HCT116 (cell line): ENCODE measurements at regions not wholly inside any gene's neighbourhood (a gene's known extent, or its start where the extent isn't known, plus 50 kb on each side); places are given as distances from the start of the nearest gene placed in this dataset.

ENCODE experiments used
- ATAC-seq: fragments of 200-7000 bp; cut with Tn5 transposase; 2 replicates; pipeline ENCODE4 v1.9.1; 2020; ENCODE audit warnings: mild to moderate bottlenecking, moderate library complexity
- BruUV-seq: library from RNA; stranded (reverse); fragments of 400-500 nt; replicated peaks from 2 replicates; lab custom pipeline; 2021; lab: Mats Ljungman, UMichigan
- CTCF ChIA-PET: fragments of 300-600 bp; sonication (Branson Sonifier 250); formaldehyde crosslinking; loops from one replicate; lab custom pipeline; 2021; ENCODE audit warnings: antibody characterized with exemption; lab: Charles Lee
- POLR2A ChIA-PET: fragments of 300-600, 350-600 bp; sonication (Branson Sonifier 250); formaldehyde crosslinking; loops from one replicate; lab custom pipeline; 2021; ENCODE audit warnings: antibody characterized with exemption; lab: Charles Lee
- RAD21 ChIA-PET, 2 experiments: fragments of 300-600 bp; sonication (Branson Sonifier 250); formaldehyde crosslinking; loops; one replicate each; lab custom pipeline; 2023; ENCODE audit warnings: low total read pairs in 2 of 2; ENCODE audit not compliant: uncharacterized antibody in 2 of 2, unreplicated experiment in 2 of 2, low non-redundant PET in 1 of 2; lab: Charles Lee
- DNase-seq: peaks from one replicate; pipeline ENCODE4 v3.0.0-alpha.2; 2010; ENCODE audit warnings: low read depth, low spot score
- H2AFZ ChIP-seq: fragments of 200-600 bp; shearing (Covaris generic), sonication (generic); 2 replicates; pipeline ENCODE4 v1.6.1; 2017; ENCODE audit warnings: low read depth, mixed run types, mixed read lengths, antibody characterized with exemption, low read length; ENCODE audit not compliant: poor library complexity, severe bottlenecking
- H3K27ac ChIP-seq: 2 replicates; pipeline ENCODE4 v1.5.1; 2012; ENCODE audit warnings: low read depth, low read length
- H3K27me3 ChIP-seq: fragments of 200-600 bp; sonication (generic); 2 replicates; pipeline ENCODE4 v1.6.1; 2016; ENCODE audit warnings: mixed run types, low read length, mixed read lengths; ENCODE audit not compliant: insufficient read depth
- H3K36me3 ChIP-seq, 2 experiments: fragments of 200-500 bp in 1 of 2; fragments of 200-600 bp in 1 of 2; sonication (Bioruptor generic) in 1 of 2; sonication (generic) in 1 of 2; 2 replicates each; pipeline versions ENCODE4 v1.5.1 to v1.6.1; 2014 to 2016; ENCODE audit warnings: low read length in 2 of 2, inconsistent platforms in 1 of 2, mixed read lengths in 1 of 2, mixed run types in 1 of 2; ENCODE audit not compliant: insufficient read depth in 2 of 2, control insufficient read depth in 1 of 2
- H3K4me1 ChIP-seq, 2 experiments: fragments of 200-600 bp in 1 of 2; sonication (generic) in 1 of 2; 2 replicates each; pipeline versions ENCODE4 v1.5.1 to v1.6.1; 2012 to 2017; ENCODE audit warnings: low read length in 2 of 2, inconsistent platforms in 1 of 2, mild to moderate bottlenecking in 1 of 2, mixed read lengths in 1 of 2, mixed run types in 1 of 2, moderate library complexity in 1 of 2; ENCODE audit not compliant: insufficient read depth in 2 of 2, control insufficient read depth in 1 of 2
- H3K4me2 ChIP-seq: fragments of 200-600 bp; sonication (generic); 2 replicates; pipeline ENCODE4 v1.6.1; 2017; ENCODE audit warnings: mixed run types, low read length, mixed read lengths
- H3K4me3 ChIP-seq, 2 experiments: fragments of 200-600 bp in 1 of 2; sonication (generic) in 1 of 2; replicated peaks in 1 of 2; 2 replicates each; pipeline ENCODE4 v1.5.1; 2011 to 2016; ENCODE audit warnings: low read length in 2 of 2, control low read depth in 1 of 2, low read depth in 1 of 2, mild to moderate bottlenecking in 1 of 2, mixed read lengths in 1 of 2, mixed run types in 1 of 2
- H3K79me2 ChIP-seq: fragments of 200-600 bp; sonication (generic); 2 replicates; pipeline ENCODE4 v1.6.1; 2017; ENCODE audit warnings: mild to moderate bottlenecking, mixed run types, low read length, moderate library complexity, mixed read lengths; ENCODE audit not compliant: insufficient read depth
- H3K9ac ChIP-seq: fragments of 200-600 bp; sonication (generic); 2 replicates; pipeline ENCODE4 v1.6.1; 2016; ENCODE audit warnings: low read length, mixed read lengths
- H3K9me2 ChIP-seq: fragments of 200-600 bp; sonication (generic), shearing (Covaris generic); 2 replicates; pipeline ENCODE4 v1.6.1; 2017; ENCODE audit warnings: mixed run types, mild to moderate bottlenecking, moderate library complexity; ENCODE audit not compliant: insufficient read depth
- H3K9me3 ChIP-seq, 2 experiments: fragments of 200-500 bp in 1 of 2; fragments of 200-600 bp in 1 of 2; sonication (Bioruptor generic) in 1 of 2; sonication (generic) in 1 of 2; 2 replicates each; pipeline ENCODE4 v1.6.1; 2014 to 2017; ENCODE audit warnings: low read length in 2 of 2, mixed read lengths in 2 of 2, inconsistent platforms in 1 of 2, low read depth in 1 of 2, mild to moderate bottlenecking in 1 of 2, mixed run types in 1 of 2, moderate library complexity in 1 of 2; ENCODE audit not compliant: control insufficient read depth in 1 of 2, insufficient read depth in 1 of 2
- H4K20me1 ChIP-seq: fragments of 200-600 bp; sonication (generic), shearing (Covaris generic); 2 replicates; pipeline ENCODE4 v1.6.1; 2017; ENCODE audit warnings: mixed run types, mild to moderate bottlenecking, moderate library complexity; ENCODE audit not compliant: insufficient read depth
- CEBPB ChIP-seq: IDR thresholded peaks from 2 replicates; pipeline ENCODE4 v1.6.1; 2012; ENCODE audit warnings: low read depth
- ELF1 ChIP-seq: IDR thresholded peaks from 2 replicates; pipeline ENCODE4 v1.6.1; 2012; ENCODE audit warnings: low read depth, borderline replicate concordance
- EZH2phosphoT487 ChIP-seq: fragments of 200-600 bp; IDR thresholded peaks from 2 replicates; pipeline ENCODE4 v1.6.1; 2018; ENCODE audit warnings: antibody characterized with exemption, borderline replicate concordance
- FOSL1 ChIP-seq: IDR thresholded peaks from 2 replicates; pipeline ENCODE4 v1.6.1; 2012; ENCODE audit warnings: low read depth
- JUND ChIP-seq: IDR thresholded peaks from 2 replicates; pipeline ENCODE4 v1.6.1; 2012
- POLR2AphosphoS5 ChIP-seq: IDR thresholded peaks from 2 replicates; pipeline ENCODE4 v1.6.1; 2011; ENCODE audit warnings: mild to moderate bottlenecking, low read depth, low read length, moderate library complexity
- RAD21 ChIP-seq: IDR thresholded peaks from 2 replicates; pipeline ENCODE4 v1.6.1; 2012; ENCODE audit warnings: low read depth, mild to moderate bottlenecking
- SRF ChIP-seq: IDR thresholded peaks from 2 replicates; pipeline ENCODE4 v1.6.1; 2012; ENCODE audit warnings: low read depth
- TCF7L2 ChIP-seq: IDR thresholded peaks from 2 replicates; pipeline ENCODE4 v1.7.0; 2011; ENCODE audit warnings: borderline replicate concordance, inconsistent platforms; ENCODE audit not compliant: insufficient read depth, insufficient read length; ENCODE audit errors: extremely low read depth
- intact Hi-C: fragments of 100-400 bp; cut with micrococcal nuclease; formaldehyde crosslinking; loops from 2 replicates; pipeline ENCODE4 v1.10.0; 2022
- TF ChIP-seq, protein P1 (sequence below): IDR thresholded peaks from 2 replicates; pipeline ENCODE4 v1.6.1; 2012; ENCODE audit warnings: low read depth
- TF ChIP-seq, protein P2 (sequence below), 3 experiments: fragments of 200-600 bp in 1 of 3; sonication (generic) in 1 of 3; IDR thresholded peaks in 2 of 3; conservative IDR thresholded peaks in 1 of 3; 2 replicates each; pipeline ENCODE4 v1.5.1; 2012 to 2017; ENCODE audit warnings: low read depth in 2 of 3, low read length in 2 of 3, antibody characterized with exemption in 1 of 3, borderline replicate concordance in 1 of 3, control low read depth in 1 of 3, mild to moderate bottlenecking in 1 of 3, mixed read lengths in 1 of 3, mixed run types in 1 of 3, moderate library complexity in 1 of 3; ENCODE audit not compliant: insufficient read depth in 1 of 3
- TF ChIP-seq, protein P3 (sequence below): IDR thresholded peaks from 2 replicates; pipeline ENCODE4 v1.6.1; 2012

DNA sequence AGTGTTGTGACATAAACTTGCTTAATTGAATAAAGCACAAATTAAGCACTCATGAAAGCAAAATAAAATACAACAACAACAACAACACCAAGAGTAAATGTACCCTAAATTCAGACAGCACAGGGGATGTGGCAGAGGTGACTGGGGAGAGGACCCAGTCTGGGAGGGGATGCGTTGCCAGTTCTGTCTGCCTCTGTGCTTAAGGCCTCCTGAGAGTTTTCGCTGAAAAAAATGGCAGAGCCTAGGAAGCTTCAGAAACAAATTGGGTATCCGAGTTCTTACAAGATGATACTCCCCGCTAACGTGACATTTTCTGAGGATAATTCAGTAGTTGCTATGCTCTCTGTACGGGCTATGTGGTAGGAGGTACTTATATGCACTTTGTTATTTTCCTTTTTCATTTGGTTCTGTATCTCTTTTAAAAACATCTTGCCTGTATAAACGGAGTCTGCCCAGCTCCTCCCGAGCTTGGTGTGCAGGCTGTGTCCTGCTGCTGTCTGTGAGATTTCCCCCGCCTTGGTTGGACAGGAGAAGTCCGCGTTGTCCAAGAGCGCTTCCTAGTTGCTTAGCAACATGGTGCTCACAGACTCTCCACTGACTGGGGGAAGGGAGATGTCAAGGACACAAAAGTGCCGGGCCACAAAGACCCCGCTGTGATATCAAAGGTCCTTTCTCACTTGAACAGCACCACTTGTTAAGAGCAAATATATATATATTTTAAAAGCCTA is 134.2 kb upstream of the CPHXL start:
- ChIA-PET CTCF (no interaction called here), RAD21 (no interaction called here), POLR2A (no interaction called here)
- Histone ChIP-seq H3K27me3 (no peaks in the 10 kb centered on the region), H3K9me3 (no peaks in the 10 kb centered on the region), H3K79me2 (no peaks in the 10 kb centered on the region), H3K4me1 (no peaks in the 10 kb centered on the region), H3K9ac (no peak overlapping the region), H3K27ac (no peak overlapping the region), H3K4me3 (no peak overlapping the region), H3K9me2 (no peaks in the 10 kb centered on the region), H4K20me1 (no peaks in the 10 kb centered on the region), H2AFZ (no peak overlapping the region), H3K4me2 (no peak overlapping the region), H3K36me3 (no peaks in the 10 kb centered on the region)
- no peak for DNase-seq
- ATAC-seq: no peak
- no TSS peak for BruUV-seq
- intact Hi-C loops: no loop called here
- TF ChIP-seq JUND (no peak), SRF (no peak), FOSL1 (no peak), RAD21 (no peak), EZH2phosphoT487 (no peak), TCF7L2 (no peak), POLR2AphosphoS5 (no peak), CEBPB (no peak), ELF1 (no peak)
- TF ChIP-seq, protein P1, sequence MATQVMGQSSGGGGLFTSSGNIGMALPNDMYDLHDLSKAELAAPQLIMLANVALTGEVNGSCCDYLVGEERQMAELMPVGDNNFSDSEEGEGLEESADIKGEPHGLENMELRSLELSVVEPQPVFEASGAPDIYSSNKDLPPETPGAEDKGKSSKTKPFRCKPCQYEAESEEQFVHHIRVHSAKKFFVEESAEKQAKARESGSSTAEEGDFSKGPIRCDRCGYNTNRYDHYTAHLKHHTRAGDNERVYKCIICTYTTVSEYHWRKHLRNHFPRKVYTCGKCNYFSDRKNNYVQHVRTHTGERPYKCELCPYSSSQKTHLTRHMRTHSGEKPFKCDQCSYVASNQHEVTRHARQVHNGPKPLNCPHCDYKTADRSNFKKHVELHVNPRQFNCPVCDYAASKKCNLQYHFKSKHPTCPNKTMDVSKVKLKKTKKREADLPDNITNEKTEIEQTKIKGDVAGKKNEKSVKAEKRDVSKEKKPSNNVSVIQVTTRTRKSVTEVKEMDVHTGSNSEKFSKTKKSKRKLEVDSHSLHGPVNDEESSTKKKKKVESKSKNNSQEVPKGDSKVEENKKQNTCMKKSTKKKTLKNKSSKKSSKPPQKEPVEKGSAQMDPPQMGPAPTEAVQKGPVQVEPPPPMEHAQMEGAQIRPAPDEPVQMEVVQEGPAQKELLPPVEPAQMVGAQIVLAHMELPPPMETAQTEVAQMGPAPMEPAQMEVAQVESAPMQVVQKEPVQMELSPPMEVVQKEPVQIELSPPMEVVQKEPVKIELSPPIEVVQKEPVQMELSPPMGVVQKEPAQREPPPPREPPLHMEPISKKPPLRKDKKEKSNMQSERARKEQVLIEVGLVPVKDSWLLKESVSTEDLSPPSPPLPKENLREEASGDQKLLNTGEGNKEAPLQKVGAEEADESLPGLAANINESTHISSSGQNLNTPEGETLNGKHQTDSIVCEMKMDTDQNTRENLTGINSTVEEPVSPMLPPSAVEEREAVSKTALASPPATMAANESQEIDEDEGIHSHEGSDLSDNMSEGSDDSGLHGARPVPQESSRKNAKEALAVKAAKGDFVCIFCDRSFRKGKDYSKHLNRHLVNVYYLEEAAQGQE: no peak
- TF ChIP-seq, protein P2, sequence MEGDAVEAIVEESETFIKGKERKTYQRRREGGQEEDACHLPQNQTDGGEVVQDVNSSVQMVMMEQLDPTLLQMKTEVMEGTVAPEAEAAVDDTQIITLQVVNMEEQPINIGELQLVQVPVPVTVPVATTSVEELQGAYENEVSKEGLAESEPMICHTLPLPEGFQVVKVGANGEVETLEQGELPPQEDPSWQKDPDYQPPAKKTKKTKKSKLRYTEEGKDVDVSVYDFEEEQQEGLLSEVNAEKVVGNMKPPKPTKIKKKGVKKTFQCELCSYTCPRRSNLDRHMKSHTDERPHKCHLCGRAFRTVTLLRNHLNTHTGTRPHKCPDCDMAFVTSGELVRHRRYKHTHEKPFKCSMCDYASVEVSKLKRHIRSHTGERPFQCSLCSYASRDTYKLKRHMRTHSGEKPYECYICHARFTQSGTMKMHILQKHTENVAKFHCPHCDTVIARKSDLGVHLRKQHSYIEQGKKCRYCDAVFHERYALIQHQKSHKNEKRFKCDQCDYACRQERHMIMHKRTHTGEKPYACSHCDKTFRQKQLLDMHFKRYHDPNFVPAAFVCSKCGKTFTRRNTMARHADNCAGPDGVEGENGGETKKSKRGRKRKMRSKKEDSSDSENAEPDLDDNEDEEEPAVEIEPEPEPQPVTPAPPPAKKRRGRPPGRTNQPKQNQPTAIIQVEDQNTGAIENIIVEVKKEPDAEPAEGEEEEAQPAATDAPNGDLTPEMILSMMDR (IDR thresholded peaks at IDR 0.05 in 2 of 3, conservative IDR thresholded peaks at IDR 0.05 in 1 of 3; ENCODE audit: borderline replicate concordance in 1 of 3, insufficient read depth in 1 of 3, low read depth in 2 of 3, low read length in 2 of 3): no peak
- TF ChIP-seq, protein P3, sequence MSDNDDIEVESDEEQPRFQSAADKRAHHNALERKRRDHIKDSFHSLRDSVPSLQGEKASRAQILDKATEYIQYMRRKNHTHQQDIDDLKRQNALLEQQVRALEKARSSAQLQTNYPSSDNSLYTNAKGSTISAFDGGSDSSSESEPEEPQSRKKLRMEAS: no peak
